Retinal pigment epithelial cell (primary cell): ENCODE measurements at regions not wholly inside any gene's neighbourhood (a gene's known extent, or its start where the extent isn't known, plus 50 kb on each side); places are given as distances from the start of the nearest gene placed in this dataset.
"Not testable (repeated sequence)": the region's sequence is repeated elsewhere in the genome, so short reads cannot be mapped to it uniquely, and the experiment has no call there.

ENCODE experiments used
- DNase-seq: peaks from one replicate; pipeline ENCODE4 v3.0.0-alpha.2; 2010; ENCODE audit warnings: low read depth
- H3K4me3 ChIP-seq: 2 replicates; pipeline ENCODE4 v1.5.1; 2011; ENCODE audit warnings: mild to moderate bottlenecking, low read length, control low read depth, moderate library complexity
- TF ChIP-seq, protein P1 (sequence below): conservative IDR thresholded peaks from 2 replicates; pipeline ENCODE4 v1.5.1; 2011; ENCODE audit warnings: low read depth, low read length, control low read depth, inconsistent platforms

DNA sequence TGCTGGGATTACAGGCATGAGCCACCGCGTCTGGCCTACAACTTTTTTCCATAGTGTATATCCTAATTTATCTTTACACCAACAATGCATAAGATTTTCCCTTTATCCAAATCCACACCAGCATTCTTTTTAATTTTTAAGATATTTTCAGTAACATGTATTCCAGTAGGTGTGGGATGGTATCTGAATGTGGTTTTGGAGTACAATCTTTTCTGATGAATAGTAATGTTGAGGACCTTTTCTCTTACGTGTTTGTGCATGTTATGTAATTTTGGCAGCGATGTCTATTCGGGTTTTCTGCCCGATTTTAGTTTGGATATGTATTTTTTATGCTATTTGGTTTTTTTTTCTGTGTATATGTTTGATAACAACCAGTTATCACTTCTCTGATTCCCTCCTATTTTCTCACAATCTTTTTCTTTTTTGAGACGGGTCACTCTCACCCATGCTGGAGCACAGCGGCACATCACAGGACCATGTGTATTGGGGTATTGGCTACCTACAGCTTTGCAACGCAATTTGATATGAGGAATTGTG is 114.6 kb upstream of the GRK3 start:
- no peak overlapping the region for H3K4me3 ChIP-seq
- DNase-seq: no peak
- TF ChIP-seq, protein P1, sequence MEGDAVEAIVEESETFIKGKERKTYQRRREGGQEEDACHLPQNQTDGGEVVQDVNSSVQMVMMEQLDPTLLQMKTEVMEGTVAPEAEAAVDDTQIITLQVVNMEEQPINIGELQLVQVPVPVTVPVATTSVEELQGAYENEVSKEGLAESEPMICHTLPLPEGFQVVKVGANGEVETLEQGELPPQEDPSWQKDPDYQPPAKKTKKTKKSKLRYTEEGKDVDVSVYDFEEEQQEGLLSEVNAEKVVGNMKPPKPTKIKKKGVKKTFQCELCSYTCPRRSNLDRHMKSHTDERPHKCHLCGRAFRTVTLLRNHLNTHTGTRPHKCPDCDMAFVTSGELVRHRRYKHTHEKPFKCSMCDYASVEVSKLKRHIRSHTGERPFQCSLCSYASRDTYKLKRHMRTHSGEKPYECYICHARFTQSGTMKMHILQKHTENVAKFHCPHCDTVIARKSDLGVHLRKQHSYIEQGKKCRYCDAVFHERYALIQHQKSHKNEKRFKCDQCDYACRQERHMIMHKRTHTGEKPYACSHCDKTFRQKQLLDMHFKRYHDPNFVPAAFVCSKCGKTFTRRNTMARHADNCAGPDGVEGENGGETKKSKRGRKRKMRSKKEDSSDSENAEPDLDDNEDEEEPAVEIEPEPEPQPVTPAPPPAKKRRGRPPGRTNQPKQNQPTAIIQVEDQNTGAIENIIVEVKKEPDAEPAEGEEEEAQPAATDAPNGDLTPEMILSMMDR: no peak

DNA sequence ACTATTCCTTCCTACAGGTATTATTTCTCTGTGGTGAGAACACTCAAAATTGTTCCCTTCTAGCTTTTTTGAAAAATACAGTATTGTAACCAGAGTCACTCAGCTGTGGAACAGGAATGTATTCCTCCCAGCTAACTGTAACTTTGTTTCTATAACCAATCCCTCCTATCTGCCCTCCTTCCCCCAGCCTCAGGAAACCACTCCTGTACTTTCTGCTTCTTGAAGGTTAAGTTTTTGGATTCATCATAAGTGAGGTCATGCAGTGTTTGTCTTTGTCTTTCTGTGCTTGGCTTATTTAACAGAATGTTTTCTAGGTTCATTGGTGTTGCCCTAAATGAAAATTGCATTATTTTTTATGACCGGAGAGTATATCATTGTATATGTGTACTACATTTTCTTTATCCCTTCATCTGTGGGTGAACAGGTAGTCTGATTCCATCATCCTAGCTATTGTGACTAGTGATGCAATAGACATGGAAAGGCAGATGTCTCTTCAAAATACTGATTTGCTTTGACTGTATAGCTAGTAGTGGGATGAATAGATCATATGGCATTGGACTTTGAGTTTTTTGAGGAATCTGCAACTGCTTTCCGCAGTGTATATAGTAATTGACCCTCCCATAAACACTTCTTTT is 112.9 kb upstream of the GRK3 start:
- TF ChIP-seq, protein P1: no peak
- H3K4me3 ChIP-seq: no peak overlapping the region
- no peak for DNase-seq

DNA sequence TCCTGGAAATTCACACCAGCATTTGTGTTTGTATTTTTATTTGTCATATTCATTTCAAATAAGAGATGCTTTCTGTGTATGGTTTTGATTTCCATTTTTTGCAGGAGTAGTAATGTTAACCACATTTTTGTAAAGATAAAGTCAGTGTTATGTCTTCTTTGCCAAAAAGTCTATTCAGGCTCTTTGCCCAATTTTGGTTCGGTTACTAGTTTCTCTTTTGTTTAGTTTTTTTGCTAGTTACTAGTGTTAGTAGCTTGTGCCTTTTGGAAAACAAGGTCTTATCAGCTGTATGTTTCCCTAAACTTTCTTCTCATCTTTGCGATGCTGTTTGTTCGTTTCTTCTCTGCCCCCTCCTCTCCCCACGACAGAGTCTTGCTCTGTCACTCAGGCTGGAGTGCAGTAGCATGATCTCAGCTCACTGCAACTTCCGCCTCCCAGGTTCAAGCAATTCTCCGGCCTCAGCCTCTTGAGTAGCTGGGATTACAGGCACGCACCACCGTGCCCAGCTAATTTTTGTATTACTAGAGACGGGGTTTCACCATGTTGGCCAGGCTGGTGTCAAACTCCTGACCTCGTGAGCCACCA is 112.3 kb upstream of the GRK3 start:
- DNase-seq: no peak
- no peak overlapping the region for H3K4me3 ChIP-seq
- TF ChIP-seq, protein P1: no peak

DNA sequence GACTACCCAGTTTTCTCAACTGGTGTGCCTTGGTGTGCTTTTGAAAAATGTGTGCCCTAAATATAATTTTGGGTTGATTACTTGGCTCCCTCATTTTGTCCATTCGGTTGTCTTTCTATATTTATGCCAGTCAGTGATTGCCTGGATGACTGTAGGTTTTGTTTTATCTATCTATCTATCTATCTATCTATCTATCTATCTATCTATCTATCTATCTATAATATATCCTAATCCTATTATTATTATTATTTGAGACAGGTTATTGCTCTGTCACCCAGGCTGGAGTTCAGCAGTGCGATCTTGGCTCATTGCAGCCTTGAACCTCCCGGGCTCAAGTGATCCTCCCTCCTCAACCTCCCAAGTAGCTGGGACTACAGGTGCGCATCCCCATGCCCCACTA is 111.4 kb upstream of the GRK3 start:
- H3K4me3 ChIP-seq: no peak overlapping the region
- TF ChIP-seq, protein P1: no peak
- DNase-seq: no peak

DNA sequence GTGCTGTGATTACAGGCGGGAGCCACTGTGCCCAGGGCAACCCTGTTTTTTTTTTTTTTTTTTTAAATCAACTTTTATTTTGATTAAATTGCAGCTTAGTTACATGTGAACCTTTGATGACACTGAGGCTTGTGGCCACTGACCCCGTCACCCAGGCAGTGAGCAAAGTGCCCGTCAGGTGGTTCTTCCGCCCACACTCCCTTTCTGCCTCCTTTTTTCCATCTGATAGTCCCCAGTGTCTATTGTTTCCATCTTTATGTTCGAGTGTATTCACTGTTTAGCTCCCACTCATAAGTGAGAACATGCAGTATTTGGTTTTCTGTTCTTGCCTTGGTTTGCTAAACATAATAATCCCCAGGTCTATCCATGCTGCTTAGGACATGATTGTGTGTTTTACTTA is 110.9 kb upstream of the GRK3 start:
- TF ChIP-seq, protein P1: no peak
- DNase-seq: no peak
- H3K4me3 ChIP-seq: no peak overlapping the region

DNA sequence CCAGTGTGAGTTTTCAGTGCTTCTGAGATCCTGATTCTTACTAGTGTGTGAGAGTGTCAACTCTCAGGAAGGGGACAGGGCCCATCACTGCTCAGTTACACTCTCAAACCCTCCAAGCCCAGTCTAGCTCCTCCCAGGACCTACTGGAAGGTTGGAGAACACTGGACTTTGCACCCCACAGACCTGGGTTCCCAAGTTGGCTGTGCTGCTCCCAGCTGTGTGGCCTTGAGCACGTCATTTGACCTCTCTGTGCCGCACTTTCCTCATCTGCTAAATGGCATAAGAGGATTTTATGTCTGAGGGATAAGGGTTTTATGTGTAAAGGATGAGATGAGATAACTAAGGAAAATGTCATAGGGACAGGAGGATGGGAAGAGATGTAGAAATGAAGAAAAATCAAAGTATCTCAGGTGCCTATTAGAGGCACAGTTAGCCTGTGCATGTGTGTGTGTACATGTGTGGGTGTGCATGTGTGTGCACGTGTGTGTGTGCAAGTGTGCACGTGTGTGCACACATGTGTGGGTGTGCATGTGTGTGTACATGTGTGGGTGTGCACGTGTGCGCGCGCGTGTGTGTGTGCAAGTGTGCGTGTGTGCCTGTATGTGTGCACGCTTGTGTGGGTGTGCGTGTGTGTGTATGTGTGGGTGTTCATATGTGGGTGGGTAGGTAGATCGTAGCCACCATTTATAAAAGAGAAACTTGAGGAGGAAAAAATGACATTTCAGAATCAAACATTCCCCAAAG is 108.0 kb upstream of the GRK3 start:
- not testable (repeated sequence) for H3K4me3 ChIP-seq

DNA sequence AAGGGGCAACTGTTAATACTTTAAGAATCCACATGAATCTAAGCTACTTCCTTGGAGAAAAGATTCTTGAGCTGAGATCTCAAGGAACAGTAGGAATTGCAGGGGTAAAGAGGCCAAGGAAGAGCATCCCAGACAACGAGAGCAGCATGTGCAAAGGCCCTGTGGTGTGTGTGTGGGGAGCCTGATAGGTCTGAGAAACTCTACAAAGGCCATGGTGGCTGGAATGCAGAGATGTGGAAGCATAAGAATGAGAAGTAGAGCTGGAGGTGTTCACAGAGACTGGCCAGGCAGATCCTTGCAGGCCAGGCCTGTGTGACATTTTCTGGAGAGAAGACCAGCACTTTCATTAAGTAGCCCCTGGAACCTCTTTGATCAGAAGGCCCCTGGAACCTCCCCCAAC is 105.8 kb upstream of the GRK3 start:
- not testable (repeated sequence) for DNase-seq, H3K4me3 ChIP-seq

More for the DNA sequence above, 108.0 kb upstream of the GRK3 start:
- DNase-seq: not testable (repeated sequence)

DNA sequence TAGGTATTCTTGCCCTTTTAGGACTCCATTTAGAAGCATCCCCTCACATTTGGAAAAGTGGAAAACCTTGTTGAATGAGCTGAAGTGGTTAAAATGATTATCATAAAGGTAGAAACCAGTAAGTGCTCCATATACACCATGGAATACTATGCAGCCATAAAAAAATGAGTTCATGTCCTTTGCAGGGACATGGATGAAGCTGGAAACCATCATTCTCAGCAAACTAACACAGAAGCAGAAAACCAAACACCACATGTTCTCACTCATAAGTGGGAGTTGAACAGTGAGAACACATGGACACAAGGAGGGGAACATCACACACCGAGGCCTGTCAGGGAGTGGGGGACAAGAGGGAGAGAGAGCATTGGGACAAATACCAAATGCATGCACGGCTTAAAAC is 103.8 kb upstream of the GRK3 start:
- not testable (repeated sequence) for H3K4me3 ChIP-seq, DNase-seq
